H1 (cell line): ENCODE measurements at regions not wholly inside any gene's neighbourhood (a gene's known extent, or its start where the extent isn't known, plus 50 kb on each side); places are given as distances from the start of the nearest gene placed in this dataset.

Experiments
- CTCF ChIA-PET: fragments of 300-600 bp; sonication (Branson Sonifier 250); formaldehyde crosslinking; loops from one replicate; lab custom pipeline; 2021; ENCODE audit not compliant: partially characterized antibody; lab: Charles Lee
- POLR2A ChIA-PET: fragments of 300-600 bp; sonication (Branson Sonifier 250); formaldehyde crosslinking; loops from one replicate; lab custom pipeline; 2021; ENCODE audit warnings: inconsistent platforms; ENCODE audit not compliant: partially characterized antibody; lab: Charles Lee
- DNase-seq, 2 experiments: peaks; one replicate each; pipeline versions ENCODE4 v3.0.0 to v3.0.0-alpha.2; 2010 to 2022; ENCODE audit warnings: low spot score in 2 of 2, low read depth in 1 of 2, mixed read lengths in 1 of 2
- FAIRE-seq: peaks from 2 replicates; lab custom pipeline; 2011; peaks lifted over from hg19 to GRCh38; lab: Jason Lieb, UNC
- H2AFZ ChIP-seq: 2 replicates; pipeline ENCODE4 v1.8.1; 2012; ENCODE audit warnings: low read length, inconsistent platforms
- H2AK5ac ChIP-seq: 2 replicates; pipeline ENCODE4 v1.6.1; 2013; ENCODE audit warnings: low read depth, low read length
- H2BK120ac ChIP-seq: replicated peaks from 2 replicates; pipeline ENCODE3; 2013; ENCODE audit warnings: low read depth, low read length, inconsistent platforms
- H2BK12ac ChIP-seq: 2 replicates; pipeline ENCODE4 v1.6.1; 2013; ENCODE audit warnings: low read depth, low read length
- H2BK15ac ChIP-seq: 2 replicates; pipeline ENCODE4 v1.6.1; 2013; ENCODE audit warnings: low read length
- H2BK20ac ChIP-seq: 2 replicates; pipeline ENCODE4 v1.6.1; 2013; ENCODE audit warnings: low read length
- H2BK5ac ChIP-seq: 2 replicates; pipeline ENCODE4 v1.6.1; 2013; ENCODE audit warnings: low read depth, low read length
- H3K14ac ChIP-seq: 2 replicates; pipeline ENCODE4 v1.6.1; 2013; ENCODE audit warnings: inconsistent platforms; ENCODE audit not compliant: insufficient read length
- H3K18ac ChIP-seq: 2 replicates; pipeline ENCODE4 v1.6.1; 2013; ENCODE audit warnings: low read length; ENCODE audit errors: extremely low read depth
- H3K23ac ChIP-seq: 2 replicates; pipeline ENCODE4 v1.6.1; 2013; ENCODE audit warnings: inconsistent platforms; ENCODE audit not compliant: insufficient read length
- H3K23me2 ChIP-seq: 2 replicates; pipeline ENCODE4 v1.6.1; 2013; ENCODE audit warnings: low read depth, low read length
- H3K27ac ChIP-seq: 2 replicates; pipeline ENCODE4 v1.6.1; 2011; ENCODE audit warnings: low read depth, low read length, inconsistent platforms
- H3K27me3 ChIP-seq, 4 experiments: replicated peaks in 1 of 4; 1 replicate in 1 of 4; 2 replicates in 3 of 4; pipeline versions ENCODE4 v1.6.1 to v1.8.1; 2011 to 2013; ENCODE audit warnings: low read length in 3 of 4, mild to moderate bottlenecking in 3 of 4, inconsistent platforms in 2 of 4, mixed read lengths in 2 of 4, moderate library complexity in 1 of 4; ENCODE audit not compliant: control insufficient read depth in 3 of 4, insufficient read depth in 3 of 4; ENCODE audit errors: extremely low read depth in 1 of 4
- H3K36me3 ChIP-seq, 4 experiments: 2 replicates each; pipeline versions ENCODE4 v1.6.1 to v1.8.1; 2011 to 2013; ENCODE audit warnings: mild to moderate bottlenecking in 4 of 4, low read length in 3 of 4, moderate library complexity in 2 of 4, control low read depth in 1 of 4, inconsistent platforms in 1 of 4; ENCODE audit not compliant: insufficient read depth in 4 of 4, control insufficient read depth in 2 of 4
- H3K4ac ChIP-seq: replicated peaks from 2 replicates; pipeline ENCODE3; 2013; ENCODE audit warnings: low read length, low read depth, mixed read lengths, inconsistent platforms; ENCODE audit not compliant: insufficient read length
- H3K4me1 ChIP-seq, 4 experiments: replicated peaks in 1 of 4; 1 replicate in 1 of 4; 2 replicates in 3 of 4; pipeline versions ENCODE4 v1.6.1 to v1.8.1; 2011 to 2013; ENCODE audit warnings: low read length in 3 of 4, inconsistent platforms in 2 of 4, mixed read lengths in 1 of 4; ENCODE audit not compliant: insufficient read depth in 4 of 4, control insufficient read depth in 3 of 4
- H3K4me2 ChIP-seq, 2 experiments: 2 replicates each; pipeline versions ENCODE4 v1.6.1 to v1.8.1; 2011 to 2013; ENCODE audit warnings: low read depth in 2 of 2, low read length in 2 of 2, control low read depth in 1 of 2, inconsistent platforms in 1 of 2, mild to moderate bottlenecking in 1 of 2; ENCODE audit not compliant: insufficient read depth in 1 of 2
- H3K4me3 ChIP-seq, 4 experiments: fragments of 200-600, 300-600 bp in 1 of 4; sonication (generic), shearing (Covaris generic), sonication (Bioruptor Twin) in 1 of 4; 2 replicates each; pipeline versions ENCODE4 v1.5.1 to v1.8.1; 2011 to 2016; ENCODE audit warnings: low read length in 4 of 4, low read depth in 3 of 4, control low read depth in 2 of 4, inconsistent platforms in 2 of 4, mild to moderate bottlenecking in 2 of 4, mixed read lengths in 1 of 4, moderate library complexity in 1 of 4; ENCODE audit not compliant: insufficient read depth in 2 of 4; ENCODE audit errors: extremely low read depth in 1 of 4
- H3K56ac ChIP-seq: replicated peaks from 2 replicates; pipeline ENCODE3; 2013; ENCODE audit warnings: low read depth, mild to moderate bottlenecking, mixed read lengths, low read length, inconsistent platforms; ENCODE audit not compliant: insufficient read length
- H3K79me1 ChIP-seq: 2 replicates; pipeline ENCODE4 v1.6.1; 2013; ENCODE audit warnings: low read depth, low read length, control low read depth
- H3K79me2 ChIP-seq, 2 experiments: 2 replicates each; pipeline versions ENCODE4 v1.6.1 to v1.8.1; 2012 to 2013; ENCODE audit warnings: low read length in 2 of 2, mild to moderate bottlenecking in 2 of 2, inconsistent platforms in 1 of 2; ENCODE audit not compliant: insufficient read depth in 2 of 2, control insufficient read depth in 1 of 2
- H3K9ac ChIP-seq, 4 experiments: replicated peaks in 1 of 4; 1 replicate in 1 of 4; 2 replicates in 3 of 4; pipeline versions ENCODE4 v1.6.1 to v1.8.1; 2011 to 2013; ENCODE audit warnings: low read depth in 3 of 4, low read length in 3 of 4, control low read depth in 2 of 4, mild to moderate bottlenecking in 2 of 4, moderate library complexity in 2 of 4, inconsistent platforms in 1 of 4; ENCODE audit errors: extremely low read depth in 1 of 4
- H3K9me3 ChIP-seq, 2 experiments: 2 replicates each; pipeline versions ENCODE4 v1.6.1 to v1.8.1; 2012 to 2013; ENCODE audit warnings: mild to moderate bottlenecking in 2 of 2, moderate library complexity in 2 of 2, control low read depth in 1 of 2, inconsistent platforms in 1 of 2, low read depth in 1 of 2, low read length in 1 of 2, mixed read lengths in 1 of 2; ENCODE audit not compliant: insufficient read depth in 2 of 2
- H4K20me1 ChIP-seq, 2 experiments: replicated peaks in 1 of 2; 2 replicates each; pipeline versions ENCODE3 to v1.8.1; 2011 to 2013; ENCODE audit warnings: inconsistent platforms in 2 of 2, low read length in 2 of 2, mild to moderate bottlenecking in 1 of 2; ENCODE audit not compliant: insufficient read depth in 2 of 2, control insufficient read depth in 1 of 2
- H4K5ac ChIP-seq: 2 replicates; pipeline ENCODE4 v1.6.1; 2013; ENCODE audit warnings: low read length, low read depth, mixed read lengths, inconsistent platforms; ENCODE audit not compliant: insufficient read length
- H4K8ac ChIP-seq: 2 replicates; pipeline ENCODE4 v1.8.0; 2013; ENCODE audit warnings: mild to moderate bottlenecking, moderate library complexity, low read length, inconsistent platforms; ENCODE audit not compliant: insufficient read depth; ENCODE audit errors: extremely low read depth
- H4K91ac ChIP-seq: replicated peaks from 2 replicates; pipeline ENCODE3; 2013; ENCODE audit warnings: low read length, mixed read lengths, inconsistent platforms; ENCODE audit not compliant: insufficient read length
- CHD1 ChIP-seq: IDR thresholded peaks from 2 replicates; pipeline ENCODE4 v1.6.1; 2012; ENCODE audit warnings: low read depth, low read length, improper control_type of control experiment
- CTCF ChIP-seq, 3 experiments: IDR thresholded peaks; 1 replicate in 2 of 3; 2 replicates in 1 of 3; pipeline versions ENCODE4 v1.5.1 to v1.6.1; 2011; ENCODE audit warnings: low read length in 3 of 3, mild to moderate bottlenecking in 3 of 3, inconsistent platforms in 2 of 3, low read depth in 1 of 3, moderate library complexity in 1 of 3; ENCODE audit not compliant: insufficient read depth in 1 of 3; ENCODE audit errors: control extremely low read depth in 1 of 3
- HDAC2 ChIP-seq, 2 experiments: fragments of 300-600 bp in 1 of 2; sonication (generic) in 1 of 2; IDR thresholded peaks; 2 replicates each; pipeline ENCODE4 v1.6.1; 2011 to 2012; ENCODE audit warnings: low read depth in 2 of 2, low read length in 2 of 2, mild to moderate bottlenecking in 2 of 2, moderate library complexity in 2 of 2, borderline replicate concordance in 1 of 2, inconsistent platforms in 1 of 2
- KDM4A ChIP-seq: IDR thresholded peaks from one replicate; pipeline ENCODE4 v1.7.1; 2012; ENCODE audit warnings: low read depth, mild to moderate bottlenecking, moderate library complexity, low read length, inconsistent platforms; ENCODE audit not compliant: severe bottlenecking
- NRF1 ChIP-seq: IDR thresholded peaks from 2 replicates; pipeline ENCODE4 v1.6.1; 2011; ENCODE audit warnings: mild to moderate bottlenecking, low read depth, low read length, improper control_type of control experiment
- RXRA ChIP-seq: IDR thresholded peaks from 2 replicates; pipeline ENCODE4 v1.6.1; 2011; ENCODE audit warnings: low read depth, mild to moderate bottlenecking, low read length, moderate library complexity; ENCODE audit not compliant: insufficient read depth
- TAF1 ChIP-seq: IDR thresholded peaks from 2 replicates; pipeline ENCODE4 v1.6.1; 2011; ENCODE audit warnings: mild to moderate bottlenecking, low read depth, low read length
- TBP ChIP-seq: IDR thresholded peaks from 2 replicates; pipeline ENCODE4 v1.6.1; 2011; ENCODE audit warnings: low read depth, low read length, improper control_type of control experiment
- YY1 ChIP-seq: IDR thresholded peaks from 2 replicates; pipeline ENCODE4 v1.6.1; 2011; ENCODE audit warnings: low read depth, mild to moderate bottlenecking, low read length
- WGBS, 2 experiments: shearing (Covaris generic) in 1 of 2; methylation state at CpG; one replicate each; pipeline versions ENCODE4 v1.1.6 to v1.1.7; 2013 to 2015; ENCODE audit warnings: low lambda C conversion rate in 2 of 2, mixed read lengths in 2 of 2, inconsistent platforms in 1 of 2, low coverage in 1 of 2, missing lambda C conversion rate in 1 of 2; ENCODE audit not compliant: insufficient replicate concordance in 2 of 2, insufficient coverage in 1 of 2, insufficient read length in 1 of 2; ENCODE audit errors: extremely low coverage in 1 of 2, missing lambda C conversion rate in 1 of 2; 5-methylcytosine and 5-hydroxymethylcytosine counted together

DNA sequence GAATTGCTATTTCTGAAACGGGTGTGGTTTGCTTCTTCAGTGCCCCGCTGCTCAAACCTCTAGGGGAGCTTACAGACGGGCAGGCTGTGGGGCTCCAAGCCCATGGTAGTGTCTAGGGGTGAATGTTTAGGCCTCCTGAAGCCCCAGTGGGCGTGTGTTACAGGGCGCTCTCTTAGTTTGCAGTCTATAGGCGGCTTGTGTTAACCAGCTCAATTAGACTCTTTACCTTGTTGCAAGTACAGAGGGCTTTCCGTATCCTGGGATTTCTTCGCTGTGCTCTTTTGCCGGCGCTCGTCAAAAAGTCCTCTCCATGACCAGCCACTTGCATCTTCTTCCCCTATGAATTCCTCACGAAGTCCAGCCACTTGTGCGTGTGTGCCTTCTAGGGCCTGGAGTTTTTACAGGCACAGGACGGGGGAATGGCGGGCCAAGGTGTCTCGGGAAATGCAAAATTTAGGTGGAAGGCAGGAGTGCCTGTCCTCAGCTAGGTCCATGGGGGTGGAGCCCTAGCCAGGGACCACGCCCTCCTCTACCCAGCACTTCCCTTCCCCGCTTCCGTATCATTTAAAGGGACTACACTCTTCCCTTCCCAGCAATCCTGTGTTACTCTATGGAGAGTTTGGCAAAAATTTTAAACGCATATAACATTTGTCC, 94.5 kb downstream of the HTR1B start:
- FAIRE-seq (peak; percentile 69), DNase-seq (peak; percentile 15 to 52)
- no peak overlapping the region for H2AK5ac ChIP-seq
- H3K56ac ChIP-seq = no peak overlapping the region
- ChIA-PET CTCF (interaction anchor here (1.0 kb wide), 1 partner anchor 198 kb away, joined by 5 read pairs; no protein-coding TSS in a partner anchor), POLR2A (interaction anchor here (1.0 to 1.3 kb wide), 2 partner anchors 16 to 51 kb away, joined by 3 to 5 read pairs; no protein-coding TSS in a partner anchor)
- 9% methylated on average over 20 of the region's 20 CpGs; no CpG with 5 or more reads in 1 of the 2 experiments for WGBS, 2 experiments
- H3K79me1 ChIP-seq = no peaks in the 10 kb centered on the region
- H4K5ac ChIP-seq = no peak overlapping the region
- H3K9me3 ChIP-seq = no peaks in the 10 kb centered on the region
- no peak overlapping the region for H2BK15ac ChIP-seq
- peak overlapping the region; percentile 65 to 86 (median 75) for H3K4me3 ChIP-seq
- H3K18ac ChIP-seq = peak overlapping the region; percentile 79; the same call in 1 of the 2 replicates
- H4K20me1 ChIP-seq = no peaks in the 10 kb centered on the region
- H3K23me2 ChIP-seq = no peaks in the 10 kb centered on the region
- no peak overlapping the region for H2BK120ac ChIP-seq
- H4K91ac ChIP-seq = no peak overlapping the region
- H3K27ac ChIP-seq = peak overlapping the region; percentile 68
- peak overlapping the region; percentile 54 to 59 for H3K4me2 ChIP-seq
- H3K27me3 ChIP-seq = no peaks in the 10 kb centered on the region
- H3K14ac ChIP-seq = no peak overlapping the region
- no peak overlapping the region for H2BK20ac ChIP-seq
- 0 out of 2 replicates have a peak overlapping the region, but pooled peaks have one; percentile 13 for H2BK12ac ChIP-seq
- peak overlapping the region; percentile 94 for H2AFZ ChIP-seq
- no peak overlapping the region for H3K23ac ChIP-seq
- H4K8ac ChIP-seq = peak overlapping the region; percentile 96; the same call in 1 of the 2 replicates
- no peaks in the 10 kb centered on the region for H3K36me3 ChIP-seq
- no peak overlapping the region for H3K4ac ChIP-seq
- 0 out of 2 replicates have a peak overlapping the region, but pooled peaks have one; percentile 26 for H2BK5ac ChIP-seq
- H3K79me2 ChIP-seq = 0 out of 4 replicates have a peak, but pooled peaks cover 0 to 3% of the 10 kb centered on the region in 2 experiments
- H3K9ac ChIP-seq = peak overlapping the region in 3 of 4 experiments; percentile 67 to 85 (median 72); a peak in 5 of 7 replicates
- no peaks in the 10 kb centered on the region for H3K4me1 ChIP-seq
- TF ChIP-seq YY1 (peak; percentile 80), NRF1 (no peak), RXRA (no peak), TBP (0 out of 2 replicates have a peak, but pooled peaks have one; percentile 46), CHD1 (no peak), KDM4A (peak; percentile 74), HDAC2 (IDR thresholded peaks at IDR 0.05; ENCODE audit: borderline replicate concordance in 1 of 2, low read depth in 2 of 2, low read length in 2 of 2) (no peak), TAF1 (peak; percentile 79), CTCF (IDR thresholded peaks at IDR 0.05; ENCODE audit: control extremely low read depth in 1 of 3, insufficient read depth in 1 of 3, low read depth in 1 of 3, low read length in 3 of 3) (no peak)
